HuH-7 (cell line): ENCODE measurements at regions not wholly inside any gene's neighbourhood (a gene's known extent, or its start where the extent isn't known, plus 50 kb on each side); places are given as distances from the start of the nearest gene placed in this dataset.
"Not testable (repeated sequence)": the region's sequence is repeated elsewhere in the genome, so short reads cannot be mapped to it uniquely, and the experiment has no call there.

ENCODE experiments used
- DNase-seq: peaks from one replicate; pipeline ENCODE4 v3.0.0; 2011; ENCODE audit warnings: low spot score

DNA sequence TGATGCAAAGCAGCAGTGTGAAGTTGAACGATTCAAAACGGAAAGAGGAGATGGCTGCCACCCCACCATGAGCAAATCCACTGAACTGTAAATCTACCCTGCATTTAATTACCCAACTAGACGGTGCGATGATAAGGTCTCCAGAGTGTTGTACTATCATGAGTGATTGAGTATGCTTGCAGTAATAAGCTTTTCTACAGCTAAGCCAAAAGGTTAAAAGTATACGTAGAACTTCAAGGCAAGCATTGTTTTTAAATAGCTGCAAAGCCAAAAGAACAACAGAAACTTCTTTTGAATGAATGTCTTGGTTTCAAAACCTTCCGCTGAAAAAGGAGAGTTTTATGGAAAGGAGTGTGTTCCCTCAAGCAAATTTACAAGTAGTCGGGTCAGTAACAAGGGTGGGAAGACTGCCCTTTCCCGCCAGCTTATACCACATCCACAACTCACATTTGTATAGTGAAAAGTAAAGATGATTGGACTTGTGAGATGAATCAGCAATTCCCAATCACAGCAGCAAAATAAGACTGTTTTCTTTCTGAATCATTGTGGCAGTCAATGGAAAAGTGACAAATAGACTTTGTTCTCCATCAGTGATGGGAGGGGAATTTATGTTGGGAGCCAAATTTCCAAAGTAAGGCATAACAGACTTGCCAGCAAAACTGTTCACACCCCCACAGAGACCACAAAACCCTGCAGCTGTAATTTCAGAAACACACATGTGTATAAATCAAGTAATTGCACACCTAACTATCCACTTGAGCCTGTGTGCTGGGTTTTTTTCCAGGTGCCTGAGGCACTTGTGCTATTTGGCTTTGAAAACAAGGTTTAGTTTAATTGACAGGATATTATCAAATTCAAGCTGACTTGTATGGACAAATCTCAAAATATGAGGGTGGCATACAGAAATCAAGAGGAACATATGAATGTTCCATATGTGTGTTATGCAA is 407.7 kb upstream of the GRAMD2B start:
- no peak for DNase-seq

DNA sequence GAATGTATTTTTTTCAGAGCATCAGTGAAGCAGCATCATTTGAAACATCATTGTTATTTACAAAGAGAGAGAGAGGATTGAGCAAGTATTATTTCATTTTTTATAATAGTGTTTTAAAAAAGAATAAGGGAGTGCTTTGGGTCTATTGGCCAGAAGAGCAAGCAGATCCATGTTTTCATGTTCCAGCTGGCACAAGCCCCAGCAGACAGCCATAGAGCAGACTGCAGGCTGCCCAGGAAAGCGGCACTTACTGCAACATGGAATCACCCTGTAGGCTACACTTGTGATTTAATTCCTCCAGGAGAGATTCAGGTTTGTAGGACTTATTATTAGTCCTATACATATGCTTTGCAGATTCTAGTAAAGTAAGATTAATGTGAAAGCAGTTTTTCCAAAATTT is 407.0 kb upstream of the GRAMD2B start:
- DNase-seq, result no peak

GRCh38 chr5:126017096-126017495 is 406.1 kb upstream of the GRAMD2B start:
- DNase-seq, result no peak

GRCh38 chr5:126020770-126021169 is 402.4 kb upstream of the GRAMD2B start:
- no peak for DNase-seq

DNA sequence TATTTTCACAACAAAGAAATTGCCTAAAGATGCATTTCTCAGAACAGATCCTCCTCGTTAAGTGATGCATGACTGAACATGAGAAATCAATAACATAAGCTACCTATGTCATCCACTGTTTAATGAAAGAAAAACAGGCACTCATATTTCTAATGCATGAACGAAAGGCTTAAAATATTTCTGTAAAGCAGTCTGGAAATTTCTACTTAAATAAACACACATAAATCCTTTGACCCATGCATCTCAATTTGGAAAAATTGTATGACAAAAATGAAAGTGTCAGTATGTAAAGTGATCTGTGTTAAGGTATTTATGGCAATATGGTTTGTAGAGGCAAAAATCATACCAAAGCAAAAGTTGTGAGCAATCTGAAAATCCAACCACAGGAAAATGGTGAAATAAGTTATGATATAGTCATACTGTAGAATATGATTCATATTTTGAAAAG is 399.2 kb upstream of the GRAMD2B start:
- DNase-seq, result no peak

DNA sequence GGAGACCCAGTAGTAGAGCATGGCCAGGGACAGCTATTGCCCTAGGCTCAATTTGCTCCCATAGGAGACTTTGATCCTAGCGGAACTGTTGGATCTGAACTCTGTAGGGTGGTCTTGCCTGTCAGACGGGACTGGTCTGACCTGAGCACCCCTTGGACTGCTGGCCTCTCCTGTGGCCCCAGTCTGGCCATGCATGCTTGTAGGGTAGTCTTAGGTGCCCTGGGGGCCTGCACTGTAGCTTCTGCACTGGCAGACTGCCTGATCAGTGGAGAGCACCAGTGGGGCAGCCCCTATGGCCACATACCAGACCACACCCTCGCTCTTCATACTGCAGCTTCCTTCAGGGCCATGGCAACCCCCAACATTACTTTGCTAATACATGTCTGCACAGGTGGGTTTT is 396.1 kb upstream of the GRAMD2B start:
- no peak for DNase-seq

- no peak for DNase-seq
Measured at GRCh38 chr5:126027652-126028051, 395.6 kb upstream of the GRAMD2B start.

DNA sequence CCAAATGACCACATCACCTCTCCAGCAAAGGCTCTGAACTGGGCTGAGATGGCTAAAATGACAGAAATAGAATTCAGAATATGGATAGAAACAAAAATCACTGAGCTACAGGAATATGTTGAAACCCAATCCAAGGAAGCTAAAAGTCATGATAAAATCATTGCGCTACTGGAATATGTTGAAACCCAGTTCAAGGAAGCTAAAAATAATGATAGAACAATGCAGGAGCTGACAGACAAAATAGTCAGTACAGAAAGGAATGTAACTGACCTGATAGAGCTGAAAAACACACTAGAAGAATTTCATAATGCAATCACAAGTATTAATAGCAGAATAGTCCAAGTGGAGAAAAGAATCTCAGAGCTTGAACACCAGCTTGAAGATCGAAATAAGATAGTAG is 394.9 kb upstream of the GRAMD2B start:
- DNase-seq, result no peak

- DNase-seq, result not testable (repeated sequence)
Measured at GRCh38 chr5:126029282-126029681, 393.9 kb upstream of the GRAMD2B start.

DNA sequence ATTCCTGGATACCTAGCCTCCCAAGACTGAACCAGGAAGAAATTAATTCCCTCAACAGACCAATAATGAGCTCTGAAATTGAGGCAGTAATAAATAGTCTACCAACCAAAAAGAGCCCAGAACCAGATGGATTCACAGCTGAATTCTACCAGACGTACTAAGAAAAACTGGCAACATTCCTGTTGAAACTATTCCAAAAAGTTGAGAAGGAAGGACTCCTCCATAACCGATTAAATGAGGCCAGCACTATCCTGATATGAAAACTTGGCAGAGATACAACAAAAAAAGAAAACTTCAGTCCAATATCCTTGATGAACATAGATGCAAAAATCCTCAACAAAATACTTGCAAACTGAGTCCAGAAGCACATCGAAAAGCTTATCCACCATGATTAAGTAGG is 392.5 kb upstream of the GRAMD2B start:
- no peak for DNase-seq

DNA sequence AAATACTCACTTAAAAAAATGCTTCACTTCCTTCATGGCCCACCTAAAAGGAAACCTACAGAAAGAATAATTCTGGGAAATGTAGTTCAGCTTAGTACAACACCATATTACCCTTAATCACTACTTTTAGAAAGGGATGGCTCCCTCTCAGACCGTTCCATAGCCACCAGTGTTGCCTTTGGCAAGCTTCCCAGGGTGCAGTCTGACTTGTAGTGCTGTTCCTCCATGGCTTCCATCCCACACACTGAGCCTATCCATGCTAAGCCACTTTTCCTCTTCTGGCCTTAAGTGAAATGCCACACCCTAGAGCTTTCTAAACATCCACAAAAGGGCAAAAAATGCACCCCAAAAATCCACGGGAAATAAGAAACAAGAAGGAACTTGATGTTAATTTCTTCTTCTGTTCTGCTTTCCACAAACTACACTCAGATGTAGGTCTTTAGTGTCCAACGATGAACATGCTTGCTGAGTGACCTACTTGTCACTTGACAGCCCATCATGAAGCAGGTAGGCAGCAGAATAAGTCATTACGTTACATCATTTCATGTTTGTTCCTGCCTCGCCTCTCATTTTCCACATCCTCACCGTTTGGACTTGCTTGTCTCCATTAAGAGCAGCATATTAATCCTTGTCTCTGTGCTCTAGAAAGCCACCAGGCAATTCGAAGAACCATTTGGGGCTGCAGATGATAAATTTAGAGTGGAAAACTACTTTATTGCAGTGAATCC is 391.1 kb upstream of the GRAMD2B start:
- no peak for DNase-seq

DNA sequence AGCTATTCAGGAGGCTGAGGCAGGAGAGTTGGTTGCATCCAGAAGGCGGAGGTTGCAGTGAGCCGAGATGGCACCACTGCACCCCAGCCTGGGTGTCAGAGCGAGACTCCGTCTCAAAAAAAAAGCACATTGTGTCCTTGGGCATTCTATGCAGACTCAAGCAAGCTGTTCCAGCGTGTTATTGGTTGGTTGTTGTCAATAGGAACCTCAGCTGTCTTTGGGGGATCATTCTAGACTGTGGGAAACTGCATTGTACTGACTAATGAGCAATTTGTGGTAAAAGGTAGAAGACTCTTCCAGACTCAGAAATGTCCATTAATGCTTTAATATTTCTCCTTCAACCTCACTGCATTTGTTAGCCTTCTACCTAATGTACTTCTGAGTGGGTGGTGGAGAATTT is 379.5 kb upstream of the GRAMD2B start:
- DNase-seq, result no peak

GRCh38 chr5:126044111-126044668 is 379.0 kb upstream of the GRAMD2B start:
- peak; percentile 3 for DNase-seq

DNA sequence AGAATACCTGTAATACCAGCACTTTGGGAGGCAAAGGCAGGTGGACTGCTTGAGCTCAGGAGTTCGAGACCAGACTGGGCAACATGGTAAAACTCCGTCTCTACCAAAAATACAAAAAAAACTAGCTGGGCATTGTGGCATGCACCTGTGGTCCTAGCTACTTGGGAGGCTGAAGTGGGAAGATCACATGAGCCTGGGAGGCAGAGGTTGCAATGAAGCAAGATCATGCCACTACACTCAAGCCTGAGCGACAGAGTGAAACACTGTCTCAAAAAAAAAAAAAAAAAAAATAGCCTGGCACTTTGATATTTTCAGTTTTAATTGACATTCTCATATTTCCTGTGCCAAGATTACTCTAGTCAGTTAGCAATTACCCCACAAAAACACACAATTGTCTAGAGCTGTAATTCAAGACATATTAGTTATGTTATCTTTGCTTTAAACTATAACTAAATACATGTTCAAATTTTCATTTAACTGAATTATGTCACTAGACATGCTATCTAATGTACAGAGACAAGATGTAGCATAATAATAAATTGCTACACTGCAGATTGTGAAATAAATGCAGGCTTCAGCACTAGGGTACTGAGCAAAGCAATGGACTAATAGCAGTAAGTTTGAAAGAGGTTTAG is 378.2 kb upstream of the GRAMD2B start:
- DNase-seq, result no peak

- DNase-seq, result no peak
Measured at GRCh38 chr5:126046318-126046717, 376.9 kb upstream of the GRAMD2B start.

DNA sequence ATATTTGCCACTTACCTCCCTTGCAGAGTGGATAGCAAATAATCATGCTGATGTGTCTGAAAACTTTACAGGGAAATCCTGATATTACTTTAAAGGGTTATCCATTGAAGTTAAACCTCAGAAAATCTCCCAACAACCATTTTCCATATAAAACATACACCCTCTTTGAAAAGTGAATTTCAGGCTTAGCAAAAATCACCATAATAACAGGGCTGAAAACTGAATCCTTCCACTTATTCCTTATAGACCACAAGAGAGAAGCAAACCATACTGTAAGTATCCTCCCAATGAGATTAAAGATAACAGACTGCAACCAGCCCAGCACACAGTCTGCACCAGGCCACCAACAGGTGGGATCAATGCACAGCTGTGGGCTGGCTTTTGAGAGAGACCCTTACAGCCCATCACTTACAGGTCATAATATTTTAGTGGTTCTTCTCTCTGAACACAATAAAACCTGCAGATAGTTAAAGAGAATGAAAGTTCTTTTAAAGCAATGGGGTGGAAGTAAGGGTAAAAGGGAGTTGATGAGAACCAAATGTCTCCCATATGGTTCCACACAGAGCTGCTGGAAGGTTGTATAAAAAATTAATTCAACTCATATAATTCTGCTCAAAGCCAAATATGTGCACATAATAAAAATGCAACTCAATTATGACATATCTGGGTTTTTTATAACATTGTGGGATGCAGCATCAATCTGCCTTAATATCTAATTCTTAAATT is 376.2 kb upstream of the GRAMD2B start:
- no peak for DNase-seq

DNA sequence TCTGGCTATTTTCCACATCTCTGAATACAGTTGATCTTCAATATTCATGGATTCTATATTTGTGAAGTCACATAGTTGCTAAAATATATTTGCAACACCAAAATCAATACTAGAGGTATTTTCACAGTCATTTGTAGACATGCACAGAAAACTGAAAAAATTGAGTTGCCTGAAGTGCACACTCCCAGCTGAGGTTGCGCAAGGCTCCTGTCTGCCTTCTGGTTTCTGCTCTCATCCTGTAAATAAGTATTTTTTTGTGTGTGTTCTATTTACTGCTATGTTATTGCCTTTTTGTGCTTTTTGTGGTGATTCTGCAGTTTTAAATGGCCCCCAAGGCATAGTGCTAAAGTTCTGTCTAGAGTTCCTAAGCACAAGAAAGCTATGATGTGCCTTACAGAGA is 371.1 kb upstream of the GRAMD2B start:
- no peak for DNase-seq

DNA sequence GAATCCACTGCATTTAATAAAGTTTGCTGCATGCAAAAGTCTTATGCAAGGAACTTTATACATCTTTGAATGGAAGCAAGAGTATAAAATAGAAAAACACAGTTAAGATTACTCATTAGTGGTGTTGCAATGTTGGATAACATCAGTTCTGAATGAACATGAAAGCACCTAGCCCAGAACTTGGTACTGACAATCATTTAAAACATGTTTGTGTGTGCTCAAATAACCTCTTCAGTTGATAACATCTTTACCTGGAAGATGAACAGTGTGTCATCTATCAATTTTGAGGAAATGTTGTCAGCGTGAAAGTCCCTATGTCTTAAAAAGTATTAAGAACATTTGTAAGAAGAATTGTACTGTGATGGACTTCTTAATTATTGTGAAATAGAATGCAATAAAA is 370.4 kb upstream of the GRAMD2B start:
- no peak for DNase-seq

- no peak for DNase-seq
Measured at GRCh38 chr5:126053630-126054029, 369.6 kb upstream of the GRAMD2B start.

- no peak for DNase-seq
Measured at GRCh38 chr5:126054577-126055347, 368.4 kb upstream of the GRAMD2B start.

- DNase-seq, result no peak
Measured at GRCh38 chr5:126055348-126055729, 367.9 kb upstream of the GRAMD2B start.
